NCI-H146 treated with DMSO at 0.1 percent for 48 hours (cell line): ENCODE measurements at regions not wholly inside any gene's neighbourhood (a gene's known extent, or its start where the extent isn't known, plus 50 kb on each side); places are given as distances from the start of the nearest gene placed in this dataset.

Experiments
- DNase-seq: peaks from one replicate; lab custom pipeline; 2025; ENCODE audit not compliant: unreplicated experiment; lab: John Stamatoyannopoulos, UW

- peak; percentile 79 for DNase-seq
Observed at GRCh38 chr13:91154558-91155353, 192.7 kb upstream of the MIR17HG start.

GRCh38 chr13:91155512-91156114 is 191.9 kb upstream of the MIR17HG start:
- peak; percentile 52 for DNase-seq

GRCh38 chr13:91157273-91158016 is 190.0 kb upstream of the MIR17HG start:
- no peak for DNase-seq

GRCh38 chr13:91158017-91158395 is 189.5 kb upstream of the MIR17HG start:
- DNase-seq = peak; percentile 79

GRCh38 chr13:91162180-91162579 is 185.3 kb upstream of the MIR17HG start:
- DNase-seq = no peak

GRCh38 chr13:91162589-91162988 is 184.9 kb upstream of the MIR17HG start:
- no peak for DNase-seq

- DNase-seq = no peak
Observed at GRCh38 chr13:91165758-91166157, 181.7 kb upstream of the MIR17HG start.

GRCh38 chr13:91166714-91167511 is 180.6 kb upstream of the MIR17HG start:
- no peak for DNase-seq

- DNase-seq = no peak
Observed at GRCh38 chr13:91167706-91168385, 179.6 kb upstream of the MIR17HG start.

- no peak for DNase-seq
Observed at GRCh38 chr13:91168386-91168711, 179.1 kb upstream of the MIR17HG start.

GRCh38 chr13:91169321-91170050 is 178.0 kb upstream of the MIR17HG start:
- DNase-seq = no peak

GRCh38 chr13:91172160-91172559 is 175.3 kb upstream of the MIR17HG start:
- DNase-seq = no peak

GRCh38 chr13:91174886-91175501 is 172.5 kb upstream of the MIR17HG start:
- DNase-seq = peak; percentile 31

GRCh38 chr13:91178099-91178498 is 169.4 kb upstream of the MIR17HG start:
- no peak for DNase-seq

- DNase-seq = no peak
Observed at GRCh38 chr13:91181892-91182291, 165.6 kb upstream of the MIR17HG start.

GRCh38 chr13:91184244-91184926 is 163.1 kb upstream of the MIR17HG start:
- peak; percentile 13 for DNase-seq

- peak; percentile 77 for DNase-seq
Observed at GRCh38 chr13:91185294-91185863, 162.1 kb upstream of the MIR17HG start.

- DNase-seq = no peak
Observed at GRCh38 chr13:91187522-91187921, 160.0 kb upstream of the MIR17HG start.

GRCh38 chr13:91189506-91189905 is 158.0 kb upstream of the MIR17HG start:
- no peak for DNase-seq
